Stimulated activated memory B cell treated with anti-CD40 and anti-IgM and Interleukin-4, amounts not matched to agents 10 μg/mL and 1 μg/mL and 100 μg/mL, for 72 hours (primary cell): ENCODE measurements at regions not wholly inside any gene's neighbourhood (a gene's known extent, or its start where the extent isn't known, plus 50 kb on each side); places are given as distances from the start of the nearest gene placed in this dataset.

Experiments used
- ATAC-seq: fragments of 150-1000 bp; cut with Tn5 transposase; 2 replicates; pipeline ENCODE4 v1.10.0; 2021
- H3K27ac Mint-ChIP-seq: one replicate; pipeline ENCODE4 v1.8.0; 2022; ENCODE audit warnings: mild to moderate bottlenecking, mixed read lengths
- H3K27me3 Mint-ChIP-seq: one replicate; pipeline ENCODE4 v1.8.0; 2022; ENCODE audit warnings: mixed read lengths
- H3K36me3 Mint-ChIP-seq: one replicate; pipeline ENCODE4 v1.8.0; 2022; ENCODE audit warnings: mixed read lengths
- H3K4me1 Mint-ChIP-seq: one replicate; pipeline ENCODE4 v1.8.0; 2022; ENCODE audit warnings: mixed read lengths
- H3K4me3 Mint-ChIP-seq: one replicate; pipeline ENCODE4 v1.8.0; 2022; ENCODE audit warnings: mild to moderate bottlenecking, moderate library complexity, mixed read lengths
- H3K9me3 Mint-ChIP-seq: one replicate; pipeline ENCODE4 v1.8.0; 2022; ENCODE audit warnings: mixed read lengths

GRCh38 chr2:180336550-180336949 lies 329.5 kb upstream of the CWC22 start:
- peaks cover 32% of the 10 kb centered on the region for H3K36me3 Mint-ChIP-seq
- no peaks in the 10 kb centered on the region for H3K27me3 Mint-ChIP-seq
- H3K9me3 Mint-ChIP-seq = peaks cover 15% of the 10 kb centered on the region
- H3K27ac Mint-ChIP-seq = peak overlapping the region; percentile 41
- no peak overlapping the region for H3K4me3 Mint-ChIP-seq
- ATAC-seq = no peak
- H3K4me1 Mint-ChIP-seq = peaks cover 13% of the 10 kb centered on the region

- Mint-ChIP-seq H3K27ac (peak overlapping the region; percentile 16), H3K27me3 (no peaks in the 10 kb centered on the region), H3K9me3 (peaks cover 19% of the 10 kb centered on the region), H3K4me1 (peaks cover 13% of the 10 kb centered on the region), H3K4me3 (peak overlapping the region; percentile 15), H3K36me3 (peaks cover 38% of the 10 kb centered on the region)
- ATAC-seq = peak; percentile 96
Measured at GRCh38 chr2:180334514-180334913, 327.4 kb upstream of the CWC22 start.

GRCh38 chr2:180328795-180329422 lies 321.8 kb upstream of the CWC22 start:
- no peak overlapping the region for H3K4me3 Mint-ChIP-seq
- H3K9me3 Mint-ChIP-seq = peaks cover 8% of the 10 kb centered on the region
- no peaks in the 10 kb centered on the region for H3K27me3 Mint-ChIP-seq
- H3K4me1 Mint-ChIP-seq = peaks cover 5% of the 10 kb centered on the region
- no peak for ATAC-seq
- no peak overlapping the region for H3K27ac Mint-ChIP-seq
- H3K36me3 Mint-ChIP-seq = peaks cover 11% of the 10 kb centered on the region

- Mint-ChIP-seq H3K4me1 (no peaks in the 10 kb centered on the region), H3K36me3 (peaks cover 6% of the 10 kb centered on the region), H3K27ac (no peak overlapping the region), H3K4me3 (no peak overlapping the region), H3K9me3 (peaks cover 8% of the 10 kb centered on the region), H3K27me3 (no peaks in the 10 kb centered on the region)
- no peak for ATAC-seq
Measured at GRCh38 chr2:180327185-180327584, 320.1 kb upstream of the CWC22 start.

GRCh38 chr2:180325416-180326120 lies 318.5 kb upstream of the CWC22 start:
- Mint-ChIP-seq H3K36me3 (peaks cover 6% of the 10 kb centered on the region), H3K4me3 (no peak overlapping the region), H3K27ac (no peak overlapping the region), H3K27me3 (no peaks in the 10 kb centered on the region), H3K9me3 (peaks cover 10% of the 10 kb centered on the region), H3K4me1 (peaks cover 6% of the 10 kb centered on the region)
- no peak for ATAC-seq

- Mint-ChIP-seq H3K27ac (no peak overlapping the region), H3K4me3 (no peak overlapping the region), H3K9me3 (peaks cover 7% of the 10 kb centered on the region), H3K4me1 (peaks cover 17% of the 10 kb centered on the region), H3K27me3 (no peaks in the 10 kb centered on the region), H3K36me3 (peaks cover 6% of the 10 kb centered on the region)
- no peak for ATAC-seq
Measured at GRCh38 chr2:180324182-180324581, 317.1 kb upstream of the CWC22 start.

- Mint-ChIP-seq H3K4me3 (no peak overlapping the region), H3K36me3 (peaks cover 16% of the 10 kb centered on the region), H3K4me1 (peaks cover 24% of the 10 kb centered on the region), H3K9me3 (peaks cover 7% of the 10 kb centered on the region), H3K27ac (no peak overlapping the region), H3K27me3 (no peaks in the 10 kb centered on the region)
- ATAC-seq = no peak
Measured at GRCh38 chr2:180322781-180323180, 315.7 kb upstream of the CWC22 start.

- Mint-ChIP-seq H3K4me1 (peaks cover 24% of the 10 kb centered on the region), H3K27me3 (no peaks in the 10 kb centered on the region), H3K36me3 (peaks cover 22% of the 10 kb centered on the region), H3K4me3 (no peak overlapping the region), H3K9me3 (peaks cover 5% of the 10 kb centered on the region), H3K27ac (peak overlapping the region; percentile 67)
- ATAC-seq = peak; percentile 92
Measured at GRCh38 chr2:180319586-180320405, 312.7 kb upstream of the CWC22 start.

- peaks cover 3% of the 10 kb centered on the region for H3K9me3 Mint-ChIP-seq
- H3K27me3 Mint-ChIP-seq = no peaks in the 10 kb centered on the region
- ATAC-seq = no peak
- peaks cover 6% of the 10 kb centered on the region for H3K4me1 Mint-ChIP-seq
- peaks cover 16% of the 10 kb centered on the region for H3K36me3 Mint-ChIP-seq
- H3K4me3 Mint-ChIP-seq = no peak overlapping the region
- H3K27ac Mint-ChIP-seq = no peak overlapping the region
Measured at GRCh38 chr2:180314086-180314485, 307.0 kb upstream of the CWC22 start.

- no peak overlapping the region for H3K27ac Mint-ChIP-seq
- H3K4me3 Mint-ChIP-seq = no peak overlapping the region
- H3K9me3 Mint-ChIP-seq = peaks cover 3% of the 10 kb centered on the region
- ATAC-seq = no peak
- no peaks in the 10 kb centered on the region for H3K27me3 Mint-ChIP-seq
- H3K4me1 Mint-ChIP-seq = no peaks in the 10 kb centered on the region
- peaks cover 3% of the 10 kb centered on the region for H3K36me3 Mint-ChIP-seq
Measured at GRCh38 chr2:180312542-180312941, 305.4 kb upstream of the CWC22 start.

GRCh38 chr2:180307096-180307495 lies 300.0 kb upstream of the CWC22 start:
- Mint-ChIP-seq H3K4me3 (no peak overlapping the region), H3K27ac (no peak overlapping the region), H3K4me1 (no peaks in the 10 kb centered on the region), H3K27me3 (no peaks in the 10 kb centered on the region), H3K9me3 (no peaks in the 10 kb centered on the region), H3K36me3 (no peaks in the 10 kb centered on the region)
- no peak for ATAC-seq

- no peak overlapping the region for H3K4me3 Mint-ChIP-seq
- H3K27ac Mint-ChIP-seq = no peak overlapping the region
- H3K27me3 Mint-ChIP-seq = no peaks in the 10 kb centered on the region
- no peak for ATAC-seq
- H3K9me3 Mint-ChIP-seq = no peaks in the 10 kb centered on the region
- H3K4me1 Mint-ChIP-seq = no peaks in the 10 kb centered on the region
- no peaks in the 10 kb centered on the region for H3K36me3 Mint-ChIP-seq
Measured at GRCh38 chr2:180306346-180306745, 299.2 kb upstream of the CWC22 start.

- no peak for ATAC-seq
- Mint-ChIP-seq H3K27me3 (no peaks in the 10 kb centered on the region), H3K4me1 (peaks cover 8% of the 10 kb centered on the region), H3K4me3 (no peak overlapping the region), H3K36me3 (no peaks in the 10 kb centered on the region), H3K9me3 (peaks cover 11% of the 10 kb centered on the region), H3K27ac (no peak overlapping the region)
Measured at GRCh38 chr2:180291552-180292421, 284.7 kb upstream of the CWC22 start.

GRCh38 chr2:180291060-180291459 lies 284.0 kb upstream of the CWC22 start:
- ATAC-seq = no peak
- peaks cover 8% of the 10 kb centered on the region for H3K4me1 Mint-ChIP-seq

GRCh38 chr2:180289627-180290026 lies 282.5 kb upstream of the CWC22 start:
- H3K4me1 Mint-ChIP-seq = peaks cover 8% of the 10 kb centered on the region
- no peak for ATAC-seq
- no peaks in the 10 kb centered on the region for H3K36me3 Mint-ChIP-seq
- no peaks in the 10 kb centered on the region for H3K27me3 Mint-ChIP-seq
- H3K4me3 Mint-ChIP-seq = no peak overlapping the region
- H3K9me3 Mint-ChIP-seq = peaks cover 8% of the 10 kb centered on the region
- H3K27ac Mint-ChIP-seq = no peak overlapping the region

More at GRCh38 chr2:180291060-180291459, 284.0 kb upstream of the CWC22 start:
- Mint-ChIP-seq H3K4me3 (no peak overlapping the region), H3K27ac (no peak overlapping the region), H3K36me3 (no peaks in the 10 kb centered on the region), H3K27me3 (no peaks in the 10 kb centered on the region), H3K9me3 (peaks cover 11% of the 10 kb centered on the region)
